ENCODE measurements at regions not wholly inside any gene's neighbourhood (a gene's known extent, or its start where the extent isn't known, plus 50 kb on each side); places are given as distances from the start of the nearest gene placed in this dataset.

DNA sequence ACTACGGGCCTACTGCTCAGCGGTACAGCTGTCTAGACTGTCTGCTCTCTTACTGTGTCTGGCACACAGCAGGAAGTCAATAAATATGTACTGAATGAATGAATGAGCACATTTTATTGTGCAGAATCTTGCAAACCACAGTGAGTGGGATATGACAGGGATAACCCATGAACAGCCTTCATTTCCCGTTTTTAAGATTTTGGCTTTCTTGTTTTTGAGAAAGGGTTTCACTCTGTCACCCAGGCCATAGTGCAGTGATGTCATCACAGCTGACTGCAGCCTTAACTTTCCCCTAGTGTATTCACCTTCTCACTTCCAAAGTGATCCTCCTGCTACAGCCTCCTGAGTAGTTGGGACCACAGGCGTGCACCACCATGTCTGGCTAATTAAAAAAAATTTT lies 203.1 kb downstream of the AEBP2 start:
- no peaks in the 10 kb centered on the region for H3K27me3 ChIP-seq (replicated peaks)
- no peaks in the 10 kb centered on the region for H3K4me1 ChIP-seq (replicated peaks)
- DNase-seq (ENCODE audit: low read depth in 1 of 2, low spot score in 2 of 2) = no peak
- no peaks in the 10 kb centered on the region for H3K9me3 ChIP-seq (replicated peaks)
- H3K36me3 ChIP-seq = no peaks in the 10 kb centered on the region
- H3K4me3 ChIP-seq = no peak overlapping the region
- no peak overlapping the region for H3K27ac ChIP-seq

DNA sequence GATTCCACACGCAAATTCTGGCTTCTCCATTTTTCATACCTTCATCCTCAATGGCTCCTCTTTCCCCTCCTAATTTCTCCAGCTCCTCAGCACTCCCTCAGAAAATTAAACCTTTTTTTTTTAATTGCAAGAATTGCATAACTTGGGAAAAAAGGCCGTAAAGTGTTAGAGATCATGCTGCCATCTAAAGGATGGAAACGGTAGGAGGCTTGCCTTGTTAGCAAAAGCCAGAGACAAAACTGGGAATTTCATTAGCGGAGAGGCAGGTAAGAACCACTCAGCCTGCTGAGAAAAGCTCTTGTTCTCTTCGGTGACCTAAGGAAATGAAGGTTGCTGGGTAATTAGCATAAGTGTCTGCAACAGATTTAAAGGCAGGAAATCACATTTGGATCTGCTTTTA lies 204.3 kb downstream of the AEBP2 start:
- Histone ChIP-seq H3K36me3 (no peaks in the 10 kb centered on the region), H3K27me3 (replicated peaks) (no peaks in the 10 kb centered on the region), H3K27ac (no peak overlapping the region), H3K4me1 (replicated peaks) (no peaks in the 10 kb centered on the region), H3K4me3 (no peak overlapping the region), H3K9me3 (replicated peaks) (no peaks in the 10 kb centered on the region)
- no peak for DNase-seq (ENCODE audit: low read depth in 1 of 2, low spot score in 2 of 2)

DNA sequence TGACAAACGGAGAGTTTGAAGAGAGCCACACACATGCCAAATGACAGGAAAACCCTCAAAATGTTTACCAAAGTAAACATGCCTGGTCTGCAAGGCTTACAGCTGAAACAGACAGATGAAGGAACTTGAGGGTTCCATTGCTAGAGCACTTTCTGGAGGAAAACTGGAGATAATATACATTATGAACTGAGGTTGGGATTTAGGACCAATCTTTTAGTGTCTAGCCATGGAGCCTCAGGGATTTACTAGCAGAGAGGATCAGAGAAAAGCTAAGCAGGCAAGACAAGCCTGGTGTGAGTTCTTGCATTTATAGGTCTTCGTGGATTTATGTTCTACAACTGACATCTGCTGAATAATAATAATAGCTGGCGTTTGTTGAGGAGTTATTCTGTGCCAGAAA lies 205.3 kb downstream of the AEBP2 start:
- no peaks in the 10 kb centered on the region for H3K4me1 ChIP-seq (replicated peaks)

DNA sequence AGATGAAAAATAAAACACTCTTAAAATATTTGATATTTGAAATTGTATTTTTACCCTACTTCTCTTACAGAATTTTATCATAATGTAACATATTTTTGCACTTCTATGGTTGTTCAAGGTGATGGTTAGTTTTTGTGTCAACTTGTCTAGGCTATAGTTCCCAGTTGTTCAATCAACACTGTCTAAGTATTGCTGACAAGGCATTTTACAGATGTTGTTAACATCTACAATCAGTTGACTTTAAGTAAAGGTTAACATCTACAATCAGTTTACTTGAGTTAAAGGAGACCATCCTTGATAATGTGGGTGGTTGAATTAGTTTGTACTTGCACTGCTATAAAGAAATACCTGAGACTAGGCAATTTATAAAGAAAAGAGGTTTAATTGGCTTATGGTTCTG lies 206.5 kb downstream of the AEBP2 start:
- Histone ChIP-seq H3K4me3 (no peak overlapping the region), H3K36me3 (no peaks in the 10 kb centered on the region), H3K4me1 (replicated peaks) (no peaks in the 10 kb centered on the region), H3K9me3 (replicated peaks) (no peaks in the 10 kb centered on the region), H3K27me3 (replicated peaks) (no peaks in the 10 kb centered on the region), H3K27ac (no peak overlapping the region)
- DNase-seq (ENCODE audit: low read depth in 1 of 2, low spot score in 2 of 2) = no peak

More for the DNA sequence above, 205.3 kb downstream of the AEBP2 start:
- H3K9me3 ChIP-seq (replicated peaks) = no peaks in the 10 kb centered on the region
- H3K36me3 ChIP-seq = no peaks in the 10 kb centered on the region
- DNase-seq (ENCODE audit: low read depth in 1 of 2, low spot score in 2 of 2) = no peak
- no peaks in the 10 kb centered on the region for H3K27me3 ChIP-seq (replicated peaks)
- no peak overlapping the region for H3K27ac ChIP-seq
- H3K4me3 ChIP-seq = no peak overlapping the region

DNA sequence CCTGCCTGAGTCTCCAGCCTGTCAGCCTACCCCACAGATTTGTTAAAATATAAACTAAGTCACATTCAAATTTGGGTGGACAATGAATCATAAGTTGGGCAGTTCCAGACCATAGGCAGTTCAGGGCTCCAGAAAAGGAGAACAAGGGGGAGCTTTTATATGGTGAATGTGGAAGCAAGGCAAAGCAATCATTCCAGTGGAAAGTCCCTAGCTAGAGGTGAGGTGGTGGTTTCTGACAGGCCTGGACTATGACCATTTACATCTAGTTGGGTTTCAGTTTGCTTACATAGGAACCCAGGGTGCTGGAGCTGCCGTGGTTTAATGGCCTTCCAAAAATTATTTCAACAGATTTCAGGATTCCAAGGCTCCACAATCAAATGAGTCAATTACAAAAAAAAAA lies 207.3 kb downstream of the AEBP2 start:
- no peak overlapping the region for H3K4me3 ChIP-seq
- no peak overlapping the region for H3K27ac ChIP-seq
- no peaks in the 10 kb centered on the region for H3K4me1 ChIP-seq (replicated peaks)
- no peak for DNase-seq (ENCODE audit: low read depth in 1 of 2, low spot score in 2 of 2)
- H3K36me3 ChIP-seq = no peaks in the 10 kb centered on the region
- no peaks in the 10 kb centered on the region for H3K9me3 ChIP-seq (replicated peaks)
- H3K27me3 ChIP-seq (replicated peaks) = no peaks in the 10 kb centered on the region

DNA sequence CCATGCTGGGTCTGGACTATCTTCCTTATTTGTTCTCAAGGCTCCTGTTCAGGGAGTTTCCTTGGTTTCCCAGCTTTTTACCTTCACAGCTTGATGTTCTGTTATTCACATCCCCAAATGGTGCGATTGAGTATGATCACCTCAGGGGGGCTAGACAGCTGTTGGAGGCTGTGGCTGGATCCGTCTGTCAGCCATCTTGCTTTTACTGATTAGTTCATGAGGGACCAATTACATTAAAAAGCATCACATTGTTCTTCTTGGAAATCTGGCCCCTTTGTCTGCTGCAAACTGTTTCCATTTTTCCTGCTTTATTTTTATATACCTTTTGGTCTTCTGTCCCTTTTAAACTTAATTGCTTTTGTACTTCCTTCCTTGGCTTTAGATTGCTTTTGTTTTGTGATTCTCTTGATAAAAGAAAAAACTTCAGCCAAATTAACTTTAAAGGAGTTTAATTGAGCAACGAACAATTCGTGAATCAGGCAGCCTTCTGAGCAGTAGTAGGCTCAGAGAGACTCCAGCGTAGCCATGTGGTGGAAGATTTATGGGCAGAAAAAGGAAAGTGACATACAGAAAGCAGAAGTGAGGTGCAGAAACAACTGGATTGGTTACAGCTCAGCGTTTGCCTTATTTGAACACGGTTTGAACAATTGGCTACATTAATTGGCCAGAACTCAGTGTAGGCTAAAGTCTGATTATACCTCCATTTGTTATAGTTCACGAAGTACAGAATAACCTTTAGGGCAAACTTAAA lies 208.7 kb downstream of the AEBP2 start:
- no peak overlapping the region for H3K27ac ChIP-seq
- no peaks in the 10 kb centered on the region for H3K27me3 ChIP-seq (replicated peaks)
- no peaks in the 10 kb centered on the region for H3K4me1 ChIP-seq (replicated peaks)
- no peak overlapping the region for H3K4me3 ChIP-seq
- H3K9me3 ChIP-seq (replicated peaks) = no peaks in the 10 kb centered on the region
- no peak for DNase-seq (ENCODE audit: low read depth in 1 of 2, low spot score in 2 of 2)
- no peaks in the 10 kb centered on the region for H3K36me3 ChIP-seq

DNA sequence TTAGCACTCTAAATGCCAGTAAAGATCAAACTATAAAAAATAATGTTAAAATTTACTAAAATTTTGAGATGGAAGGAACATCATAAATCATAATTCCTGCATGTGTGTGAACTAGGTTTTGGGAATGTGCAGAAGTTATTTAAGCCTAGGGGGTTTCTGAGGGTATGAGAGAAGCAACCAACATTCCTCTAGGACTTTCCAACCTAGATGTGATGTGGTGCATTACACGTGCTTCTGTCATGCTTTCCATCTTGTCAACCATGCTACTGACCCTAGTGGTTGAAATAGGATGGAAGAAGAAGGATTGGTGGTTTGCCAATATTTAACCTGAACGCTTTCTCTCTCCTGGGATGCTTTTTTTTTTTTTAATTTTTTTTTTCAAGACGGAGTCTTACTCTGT lies 209.3 kb downstream of the AEBP2 start:
- no peaks in the 10 kb centered on the region for H3K9me3 ChIP-seq (replicated peaks)
- no peaks in the 10 kb centered on the region for H3K4me1 ChIP-seq (replicated peaks)
- H3K27me3 ChIP-seq (replicated peaks) = no peaks in the 10 kb centered on the region
- H3K27ac ChIP-seq = no peak overlapping the region
- H3K36me3 ChIP-seq = no peaks in the 10 kb centered on the region
- no peak for DNase-seq (ENCODE audit: low read depth in 1 of 2, low spot score in 2 of 2)
- H3K4me3 ChIP-seq = no peak overlapping the region

DNA sequence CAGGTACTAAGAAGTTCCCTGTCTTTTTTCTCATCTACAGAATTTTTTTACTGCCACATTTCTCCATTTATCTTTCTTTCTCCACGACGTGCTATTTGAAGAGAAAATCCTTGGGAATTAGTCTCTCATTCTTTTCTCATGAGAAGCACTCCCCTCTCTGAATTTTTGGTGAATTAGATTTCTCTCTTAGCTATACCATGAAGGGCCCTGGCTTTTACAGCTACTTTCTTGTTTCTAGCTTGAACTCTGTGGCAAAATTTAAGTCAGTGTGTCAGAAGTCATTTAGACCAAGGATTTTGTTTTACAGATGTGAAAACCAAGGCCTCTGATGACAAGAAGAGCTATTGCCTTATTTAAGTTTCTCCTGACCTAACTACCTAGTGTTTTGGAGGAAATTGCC lies 213.1 kb downstream of the AEBP2 start:
- Histone ChIP-seq H3K27ac (no peak overlapping the region), H3K36me3 (no peaks in the 10 kb centered on the region), H3K4me3 (no peak overlapping the region), H3K4me1 (replicated peaks) (peaks cover 5% of the 10 kb centered on the region), H3K9me3 (replicated peaks) (no peaks in the 10 kb centered on the region), H3K27me3 (replicated peaks) (no peaks in the 10 kb centered on the region)
- DNase-seq (ENCODE audit: low read depth in 1 of 2, low spot score in 2 of 2) = no peak

DNA sequence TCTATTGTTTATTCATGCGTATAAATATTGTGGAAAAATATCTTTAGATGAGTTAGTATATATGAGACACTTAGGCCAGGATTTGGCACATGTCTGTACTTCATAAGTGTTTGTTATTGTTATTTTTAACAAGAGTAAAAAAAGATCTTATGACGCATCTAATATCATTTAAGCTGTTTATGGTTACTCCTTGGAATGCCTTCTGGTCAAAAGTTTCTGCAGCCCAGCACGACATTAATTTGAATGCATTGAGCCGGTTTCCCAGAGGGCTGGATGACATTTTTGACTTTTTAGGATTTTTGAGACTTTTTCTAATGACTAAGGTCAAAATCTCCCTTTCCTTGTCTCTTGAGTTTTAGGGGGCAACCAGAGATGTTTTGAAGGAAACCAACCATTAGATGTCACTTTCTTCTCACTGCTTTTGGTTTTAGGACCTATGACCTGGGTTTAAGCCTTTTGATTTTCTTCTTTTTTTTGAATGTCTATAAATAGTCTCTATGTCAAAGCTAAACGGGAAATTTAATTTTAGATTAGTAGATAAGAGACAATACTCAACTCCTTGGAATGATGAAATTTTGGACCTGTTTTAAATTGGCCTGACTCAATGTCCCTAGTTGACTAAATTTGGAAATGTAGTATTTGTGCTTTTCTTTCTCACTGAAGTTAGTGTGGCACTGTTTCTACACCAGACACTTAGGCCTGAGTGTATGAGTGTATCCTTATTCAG lies 215.5 kb downstream of the AEBP2 start:
- no peaks in the 10 kb centered on the region for H3K27me3 ChIP-seq (replicated peaks)
- no peak overlapping the region for H3K27ac ChIP-seq
- H3K9me3 ChIP-seq (replicated peaks) = no peaks in the 10 kb centered on the region
- peaks cover 5% of the 10 kb centered on the region for H3K4me1 ChIP-seq (replicated peaks)
- no peak overlapping the region for H3K4me3 ChIP-seq
- no peaks in the 10 kb centered on the region for H3K36me3 ChIP-seq
- peak in 1 of 2 experiments; percentile 19 for DNase-seq (ENCODE audit: low read depth in 1 of 2, low spot score in 2 of 2)

DNA sequence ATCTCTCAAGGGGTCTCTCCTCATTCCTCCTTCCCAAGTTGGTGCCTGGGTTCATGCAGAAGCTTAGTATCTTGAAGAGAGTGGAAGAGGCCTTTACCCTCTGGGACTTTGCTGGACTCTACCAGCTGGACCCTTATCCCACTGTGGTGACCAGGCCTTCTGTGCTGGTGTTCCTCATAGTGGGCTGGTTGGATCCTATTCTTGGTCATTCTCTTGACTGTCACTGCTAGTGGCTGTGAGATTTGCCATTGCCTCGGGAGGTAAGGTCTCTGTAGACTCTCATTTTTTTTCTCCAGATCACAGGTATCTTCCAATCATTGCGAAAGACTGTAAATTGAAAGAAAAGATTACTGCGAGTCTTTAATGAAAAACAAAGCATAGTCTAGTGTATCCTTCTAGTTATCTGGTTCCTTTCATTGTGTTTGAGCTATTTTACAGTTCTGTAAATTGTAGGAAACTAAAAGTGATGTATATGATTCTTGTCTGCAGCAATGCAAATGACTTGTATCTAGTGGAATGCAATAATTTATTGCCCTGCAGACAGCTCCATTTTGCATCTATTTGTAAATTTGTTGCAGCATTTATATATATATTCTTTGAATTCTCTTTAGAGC lies 217.9 kb downstream of the AEBP2 start:
- Histone ChIP-seq H3K36me3 (no peaks in the 10 kb centered on the region), H3K27me3 (replicated peaks) (no peaks in the 10 kb centered on the region), H3K27ac (no peak overlapping the region), H3K9me3 (replicated peaks) (no peaks in the 10 kb centered on the region), H3K4me3 (no peak overlapping the region), H3K4me1 (replicated peaks) (peaks cover 5% of the 10 kb centered on the region)
- DNase-seq (ENCODE audit: low read depth in 1 of 2, low spot score in 2 of 2) = no peak

DNA sequence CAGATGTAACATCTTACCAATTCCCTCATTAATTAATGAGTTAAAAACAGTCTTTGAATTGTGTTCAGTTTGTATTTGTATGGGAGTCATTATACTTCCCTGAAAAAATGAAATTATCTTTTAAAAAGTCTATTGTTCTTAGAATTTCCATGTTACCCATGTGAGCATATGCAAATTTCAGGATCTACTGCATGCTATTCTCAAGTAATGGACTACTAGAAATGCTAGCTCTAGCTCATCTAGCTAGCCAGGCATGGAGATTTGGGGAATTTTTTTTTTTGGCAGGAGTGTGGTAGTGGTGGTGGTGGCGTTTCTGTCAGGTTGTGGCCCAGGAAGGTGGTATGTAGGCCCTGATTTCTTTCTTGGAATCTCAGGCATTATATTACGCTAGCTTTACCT lies 218.4 kb downstream of the AEBP2 start:
- Histone ChIP-seq H3K27me3 (replicated peaks) (no peaks in the 10 kb centered on the region), H3K4me3 (no peak overlapping the region), H3K27ac (no peak overlapping the region), H3K9me3 (replicated peaks) (no peaks in the 10 kb centered on the region), H3K4me1 (replicated peaks) (peaks cover 5% of the 10 kb centered on the region), H3K36me3 (no peaks in the 10 kb centered on the region)
- no peak for DNase-seq (ENCODE audit: low read depth in 1 of 2, low spot score in 2 of 2)

DNA sequence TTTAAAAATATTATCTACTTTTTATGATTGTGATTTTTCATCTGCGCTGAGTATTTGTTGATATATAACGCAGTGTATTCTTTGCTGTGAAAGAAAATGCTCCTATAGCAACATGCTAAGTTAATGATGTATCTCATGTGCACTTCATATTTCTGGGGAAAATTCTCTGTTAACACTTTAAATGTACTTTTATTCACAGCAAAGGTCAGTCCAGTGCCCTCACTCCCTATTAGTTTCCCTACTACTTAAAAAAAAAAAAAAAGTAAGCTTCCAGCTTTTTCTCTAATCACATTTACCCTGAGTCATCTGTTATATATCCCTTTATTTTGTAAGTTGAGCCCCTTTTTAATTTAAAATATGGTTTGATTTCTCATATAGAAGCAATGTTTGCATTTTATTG lies 219.8 kb downstream of the AEBP2 start:
- no peaks in the 10 kb centered on the region for H3K27me3 ChIP-seq (replicated peaks)
- peaks cover 5% of the 10 kb centered on the region for H3K4me1 ChIP-seq (replicated peaks)
- H3K9me3 ChIP-seq (replicated peaks) = no peaks in the 10 kb centered on the region
- DNase-seq (ENCODE audit: low read depth in 1 of 2, low spot score in 2 of 2) = no peak
- H3K4me3 ChIP-seq = no peak overlapping the region
- H3K27ac ChIP-seq = no peak overlapping the region
- no peaks in the 10 kb centered on the region for H3K36me3 ChIP-seq

DNA sequence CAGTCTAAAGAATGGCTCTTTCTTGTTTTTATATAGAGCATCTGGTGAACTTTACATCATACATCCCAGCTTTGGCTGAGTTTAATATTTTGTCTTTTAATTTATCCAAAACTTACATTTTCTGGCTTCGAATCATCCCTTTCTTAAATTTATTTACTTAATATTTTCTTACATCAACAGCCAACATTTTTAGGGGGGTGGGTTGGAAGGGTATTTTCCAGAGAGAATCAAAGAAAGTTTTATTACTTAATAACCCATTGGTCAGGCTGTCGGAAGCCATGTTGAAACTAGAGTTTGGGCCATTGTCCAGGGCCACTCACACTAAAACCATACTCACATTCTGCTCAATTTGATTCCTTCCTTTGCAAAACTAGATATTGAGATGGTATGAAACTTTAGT lies 220.2 kb downstream of the AEBP2 start:
- no peak overlapping the region for H3K27ac ChIP-seq
- no peaks in the 10 kb centered on the region for H3K36me3 ChIP-seq
- peaks cover 5% of the 10 kb centered on the region for H3K4me1 ChIP-seq (replicated peaks)
- H3K9me3 ChIP-seq (replicated peaks) = no peaks in the 10 kb centered on the region
- H3K4me3 ChIP-seq = no peak overlapping the region
- DNase-seq (ENCODE audit: low read depth in 1 of 2, low spot score in 2 of 2) = no peak
- no peaks in the 10 kb centered on the region for H3K27me3 ChIP-seq (replicated peaks)

DNA sequence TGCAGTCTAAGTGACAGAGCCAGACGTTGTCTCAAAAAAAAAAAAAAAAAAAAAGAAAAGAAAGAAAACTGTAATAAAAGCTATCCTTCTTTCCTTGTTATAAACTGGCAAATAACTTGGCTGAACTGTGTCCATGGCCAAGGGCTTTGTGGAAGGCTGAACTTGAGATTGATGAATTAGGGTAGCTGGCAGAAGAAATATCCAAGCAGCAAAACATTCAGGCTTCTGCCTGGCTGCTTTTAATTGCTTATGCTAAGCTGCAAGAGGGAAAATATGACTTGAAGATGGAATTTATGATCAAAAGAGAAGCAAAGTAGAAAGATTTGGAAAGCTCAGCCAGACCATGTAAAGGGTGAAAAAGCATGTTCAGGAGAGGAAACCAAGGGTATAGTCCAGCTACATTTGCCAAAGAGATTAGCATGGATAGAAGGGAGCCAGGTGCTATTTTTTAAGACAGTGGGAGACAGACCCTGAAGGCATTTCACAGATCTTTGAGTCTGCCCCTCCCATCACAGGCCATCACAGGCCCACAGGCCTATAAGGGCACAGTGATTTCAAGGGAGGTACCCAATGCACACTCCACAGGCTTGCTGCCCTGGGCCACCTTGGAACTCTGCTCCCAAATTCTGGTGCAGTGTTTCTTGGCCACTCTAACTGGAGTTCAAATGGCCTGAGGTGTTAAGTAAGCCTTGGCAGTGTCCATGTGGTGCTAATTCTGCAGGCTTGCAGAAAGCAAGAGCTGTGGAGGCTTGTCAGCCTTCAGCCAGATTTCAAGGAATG lies 226.0 kb downstream of the AEBP2 start:
- no peaks in the 10 kb centered on the region for H3K9me3 ChIP-seq (replicated peaks)
- no peaks in the 10 kb centered on the region for H3K4me1 ChIP-seq (replicated peaks)
- no peak for DNase-seq (ENCODE audit: low read depth in 1 of 2, low spot score in 2 of 2)
- no peak overlapping the region for H3K4me3 ChIP-seq
- H3K36me3 ChIP-seq = no peaks in the 10 kb centered on the region
- H3K27ac ChIP-seq = no peak overlapping the region
- H3K27me3 ChIP-seq (replicated peaks) = no peaks in the 10 kb centered on the region
